Endothelial cell (in vitro differentiated cells): ENCODE measurements at regions not wholly inside any gene's neighbourhood (a gene's known extent, or its start where the extent isn't known, plus 50 kb on each side); places are given as distances from the start of the nearest gene placed in this dataset.

Source experiments
- DNase-seq: peaks from one replicate; pipeline ENCODE4 v3.0.0; 2021; ENCODE audit warnings: low spot score
- H3K27ac Mint-ChIP-seq: one replicate; pipeline ENCODE4 v1.8.0; 2021; ENCODE audit warnings: mixed read lengths, inconsistent platforms; ENCODE audit not compliant: unreplicated experiment
- H3K27me3 Mint-ChIP-seq: one replicate; pipeline ENCODE4 v1.8.0; 2021; ENCODE audit warnings: mild to moderate bottlenecking, moderate library complexity, mixed read lengths, inconsistent platforms; ENCODE audit not compliant: unreplicated experiment
- H3K36me3 Mint-ChIP-seq: one replicate; pipeline ENCODE4 v1.8.0; 2021; ENCODE audit warnings: mild to moderate bottlenecking, low read depth, mixed read lengths, inconsistent platforms; ENCODE audit not compliant: unreplicated experiment
- H3K4me1 Mint-ChIP-seq: one replicate; pipeline ENCODE4 v1.8.0; 2021; ENCODE audit warnings: mild to moderate bottlenecking, mixed read lengths, inconsistent platforms; ENCODE audit not compliant: unreplicated experiment
- H3K4me3 Mint-ChIP-seq: one replicate; pipeline ENCODE4 v1.8.0; 2021; ENCODE audit warnings: mild to moderate bottlenecking, mixed read lengths, inconsistent platforms; ENCODE audit not compliant: unreplicated experiment
- H3K9me3 Mint-ChIP-seq: one replicate; pipeline ENCODE4 v1.8.0; 2021; ENCODE audit warnings: mixed read lengths, inconsistent platforms; ENCODE audit not compliant: unreplicated experiment
- CTCF ChIP-seq: fragments of 200-600 bp; sonication (generic); IDR thresholded peaks from one replicate; pipeline ENCODE4 v1.5.0; 2021; ENCODE audit warnings: antibody characterized with exemption; ENCODE audit not compliant: unreplicated experiment

DNA sequence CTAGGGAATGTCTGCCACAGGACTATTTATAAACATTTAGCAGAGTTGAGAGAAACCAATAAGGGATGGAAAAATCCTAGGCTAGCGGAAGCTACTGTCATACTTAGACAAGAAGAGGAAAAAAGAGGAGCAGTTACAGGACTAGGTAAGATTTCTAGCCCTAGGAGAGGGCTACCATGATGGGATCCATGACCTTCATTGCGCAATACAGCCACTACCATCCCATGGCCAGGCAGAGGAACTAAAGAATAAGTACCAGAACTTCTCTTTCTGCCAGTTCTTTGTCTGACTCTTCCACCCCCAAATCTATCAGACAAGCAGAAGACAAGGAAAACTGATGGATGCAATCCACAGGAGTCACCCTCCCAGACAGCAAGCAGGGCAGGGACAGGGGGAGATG is 417.0 kb upstream of the CHST9 start:
- H3K9me3 Mint-ChIP-seq = no peaks in the 10 kb centered on the region
- no peaks in the 10 kb centered on the region for H3K4me1 Mint-ChIP-seq
- H3K4me3 Mint-ChIP-seq = no peak overlapping the region
- no peak for TF ChIP-seq CTCF
- H3K27ac Mint-ChIP-seq = no peak overlapping the region
- no peaks in the 10 kb centered on the region for H3K36me3 Mint-ChIP-seq
- DNase-seq = no peak
- H3K27me3 Mint-ChIP-seq = peaks cover 2% of the 10 kb centered on the region

- H3K36me3 Mint-ChIP-seq = no peaks in the 10 kb centered on the region
- DNase-seq = no peak
- H3K27me3 Mint-ChIP-seq = peaks cover 2% of the 10 kb centered on the region
- H3K4me1 Mint-ChIP-seq = no peaks in the 10 kb centered on the region
- no peak overlapping the region for H3K4me3 Mint-ChIP-seq
- no peak overlapping the region for H3K27ac Mint-ChIP-seq
- H3K9me3 Mint-ChIP-seq = no peaks in the 10 kb centered on the region
- no peak for TF ChIP-seq CTCF
Measured at GRCh38 chr18:27600245-27600644, 415.1 kb upstream of the CHST9 start.

GRCh38 chr18:27599202-27599829 is 414.2 kb upstream of the CHST9 start:
- Mint-ChIP-seq H3K9me3 (no peaks in the 10 kb centered on the region), H3K36me3 (no peaks in the 10 kb centered on the region), H3K27ac (no peak overlapping the region), H3K27me3 (peaks cover 2% of the 10 kb centered on the region), H3K4me1 (no peaks in the 10 kb centered on the region), H3K4me3 (no peak overlapping the region)
- peak; percentile 71 for DNase-seq
- peak; percentile 76 for TF ChIP-seq CTCF

DNA sequence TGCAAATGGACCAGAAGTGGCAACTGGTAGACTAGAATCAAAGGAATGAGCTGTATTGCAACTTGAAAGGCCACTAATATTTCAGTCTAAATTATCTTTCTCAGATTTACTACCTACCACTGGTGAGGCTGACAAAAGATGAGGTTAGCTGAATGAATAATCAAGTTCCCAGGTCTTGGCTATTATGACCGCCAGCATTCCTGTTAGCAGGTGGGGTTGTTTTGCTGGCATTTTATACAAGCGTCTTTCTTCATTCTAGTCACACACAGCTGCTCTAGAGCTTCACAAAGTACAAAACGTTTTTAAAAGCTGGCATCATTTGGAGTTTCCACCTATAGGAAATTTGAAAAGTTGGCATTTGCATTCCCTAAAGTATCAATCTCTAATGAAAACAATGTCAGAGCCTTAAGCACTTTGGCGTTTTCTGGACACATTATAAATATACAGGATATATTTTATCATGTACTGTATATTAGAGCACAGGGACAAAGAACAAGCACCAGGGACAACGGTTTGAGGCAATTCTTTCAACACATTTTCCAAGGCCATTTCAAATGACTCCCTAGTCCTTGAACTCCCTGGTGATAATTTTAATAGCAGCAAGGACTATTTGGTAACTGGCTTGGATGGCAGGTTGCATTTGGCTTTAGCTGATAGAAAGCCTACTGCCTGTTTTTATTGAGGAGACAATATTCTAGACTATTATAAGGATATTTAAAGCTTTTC is 410.2 kb upstream of the CHST9 start:
- H3K4me1 Mint-ChIP-seq = no peaks in the 10 kb centered on the region
- DNase-seq = no peak
- H3K9me3 Mint-ChIP-seq = no peaks in the 10 kb centered on the region
- H3K36me3 Mint-ChIP-seq = no peaks in the 10 kb centered on the region
- no peak overlapping the region for H3K27ac Mint-ChIP-seq
- no peak for TF ChIP-seq CTCF
- no peak overlapping the region for H3K4me3 Mint-ChIP-seq
- peaks cover 2% of the 10 kb centered on the region for H3K27me3 Mint-ChIP-seq

DNA sequence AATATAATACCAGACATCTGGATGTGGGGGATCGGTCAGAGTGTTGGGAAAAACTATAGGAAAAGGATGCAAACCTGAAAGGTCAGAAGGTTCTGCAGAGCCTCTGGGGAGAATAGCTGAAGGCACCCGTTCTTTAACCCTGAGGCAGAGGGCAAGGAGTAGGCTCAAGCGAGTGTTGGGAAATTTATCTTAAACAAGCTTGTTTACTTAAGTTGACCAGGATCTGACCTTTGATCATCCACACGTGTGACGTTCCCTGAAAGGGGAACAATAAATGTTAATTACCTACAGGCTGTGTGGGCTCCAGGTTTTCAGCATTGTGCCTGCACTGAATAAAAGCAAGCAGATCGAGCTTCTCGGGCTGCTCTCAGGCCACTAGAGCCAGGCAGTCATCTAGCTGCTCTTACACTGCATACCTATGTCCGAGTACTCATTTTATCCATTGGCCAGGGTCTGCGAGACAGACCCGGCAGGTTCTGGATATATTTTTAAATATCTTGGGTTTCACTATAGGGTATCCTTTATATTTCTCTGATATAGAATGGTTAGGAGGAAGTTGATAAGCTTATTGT is 400.6 kb upstream of the CHST9 start:
- Mint-ChIP-seq H3K27me3 (peaks cover 1% of the 10 kb centered on the region), H3K4me3 (no peak overlapping the region), H3K36me3 (no peaks in the 10 kb centered on the region), H3K9me3 (no peaks in the 10 kb centered on the region), H3K4me1 (no peaks in the 10 kb centered on the region), H3K27ac (no peak overlapping the region)
- no peak for DNase-seq
- no peak for TF ChIP-seq CTCF
